Suprapubic skin (tissue), 4 donors: ENCODE measurements at regions not wholly inside any gene's neighbourhood (a gene's known extent, or its start where the extent isn't known, plus 50 kb on each side); places are given as distances from the start of the nearest gene placed in this dataset.

ENCODE experiments used
- CTCF ChIP-seq, 2 donors: fragments of 200-600 bp in 1 of 2; fragments of 450-650 bp in 1 of 2; sonication (generic) in 1 of 2; IDR thresholded peaks; one replicate each; pipeline ENCODE4 v1.5.1; 2016 to 2019; ENCODE audit warnings: antibody characterized with exemption in 2 of 2, mild to moderate bottlenecking in 1 of 2, moderate library complexity in 1 of 2
- EP300 ChIP-seq: sonication (generic); formaldehyde crosslinking; IDR thresholded peaks from one replicate; pipeline ENCODE4 v1.6.1; 2017; ENCODE audit warnings: antibody characterized with exemption
- POLR2AphosphoS5 ChIP-seq, 3 donors: sonication (generic); formaldehyde crosslinking; IDR thresholded peaks; one replicate each; pipeline ENCODE4 v1.6.1; 2017; ENCODE audit warnings: antibody characterized with exemption in 3 of 3

- no peak for TF ChIP-seq CTCF (IDR thresholded peaks at IDR 0.05)
- no peak for TF ChIP-seq POLR2AphosphoS5 (IDR thresholded peaks at IDR 0.05)
- TF ChIP-seq EP300: no peak
These were observed 124.2 kb upstream of the GMDS start for GRCh38 chr6:2369606-2370005.
